ENCODE measurements at regions not wholly inside any gene's neighbourhood (a gene's known extent, or its start where the extent isn't known, plus 50 kb on each side); places are given as distances from the start of the nearest gene placed in this dataset.

- DNase-seq (ENCODE audit: low read depth) = no peak
- no peak overlapping the region for H3K4me3 ChIP-seq (ENCODE audit: low read depth, low read length)
- TF ChIP-seq CTCF (IDR thresholded peaks at IDR 0.05; ENCODE audit: low read depth, low read length, missing control alignments) = no peak
- in situ Hi-C loops (cut with HindIII; ENCODE audit: low sequenced_read_pairs) = no loop called here
Observed at GRCh38 chr1:232207073-232207866, 422.7 kb downstream of the SIPA1L2 start.

- H3K4me3 ChIP-seq (ENCODE audit: low read depth, low read length) = no peak overlapping the region
- in situ Hi-C loops (cut with HindIII; ENCODE audit: low sequenced_read_pairs) = no loop called here
- no peak for TF ChIP-seq CTCF (IDR thresholded peaks at IDR 0.05; ENCODE audit: low read depth, low read length, missing control alignments)
- DNase-seq (ENCODE audit: low read depth) = no peak
Observed at GRCh38 chr1:232204269-232204668, 425.7 kb downstream of the SIPA1L2 start.

GRCh38 chr1:232201024-232201423, 428.9 kb downstream of the SIPA1L2 start:
- H3K4me3 ChIP-seq (ENCODE audit: low read depth, low read length) = no peak overlapping the region
- in situ Hi-C loops (cut with HindIII; ENCODE audit: low sequenced_read_pairs) = no loop called here
- TF ChIP-seq CTCF (IDR thresholded peaks at IDR 0.05; ENCODE audit: low read depth, low read length, missing control alignments) = no peak
- no peak for DNase-seq (ENCODE audit: low read depth)

- H3K4me3 ChIP-seq (ENCODE audit: low read depth, low read length) = no peak overlapping the region
- DNase-seq (ENCODE audit: low read depth) = no peak
- TF ChIP-seq CTCF (IDR thresholded peaks at IDR 0.05; ENCODE audit: low read depth, low read length, missing control alignments) = no peak
- in situ Hi-C loops (cut with HindIII; ENCODE audit: low sequenced_read_pairs) = no loop called here
Observed at GRCh38 chr1:232196042-232196441, 433.9 kb downstream of the SIPA1L2 start.

- DNase-seq (ENCODE audit: low read depth) = no peak
- no peak overlapping the region for H3K4me3 ChIP-seq (ENCODE audit: low read depth, low read length)
- in situ Hi-C loops (cut with HindIII; ENCODE audit: low sequenced_read_pairs) = no loop called here
- no peak for TF ChIP-seq CTCF (IDR thresholded peaks at IDR 0.05; ENCODE audit: low read depth, low read length, missing control alignments)
Observed at GRCh38 chr1:232194424-232194823, 435.5 kb downstream of the SIPA1L2 start.

- DNase-seq (ENCODE audit: low read depth) = no peak
- no peak for TF ChIP-seq CTCF (IDR thresholded peaks at IDR 0.05; ENCODE audit: low read depth, low read length, missing control alignments)
- in situ Hi-C loops (cut with HindIII; ENCODE audit: low sequenced_read_pairs) = no loop called here
- H3K4me3 ChIP-seq (ENCODE audit: low read depth, low read length) = no peak overlapping the region
Observed at GRCh38 chr1:232193451-232193783, 436.5 kb downstream of the SIPA1L2 start.
